ENCODE measurements at regions not wholly inside any gene's neighbourhood (a gene's known extent, or its start where the extent isn't known, plus 50 kb on each side); places are given as distances from the start of the nearest gene placed in this dataset.

DNA sequence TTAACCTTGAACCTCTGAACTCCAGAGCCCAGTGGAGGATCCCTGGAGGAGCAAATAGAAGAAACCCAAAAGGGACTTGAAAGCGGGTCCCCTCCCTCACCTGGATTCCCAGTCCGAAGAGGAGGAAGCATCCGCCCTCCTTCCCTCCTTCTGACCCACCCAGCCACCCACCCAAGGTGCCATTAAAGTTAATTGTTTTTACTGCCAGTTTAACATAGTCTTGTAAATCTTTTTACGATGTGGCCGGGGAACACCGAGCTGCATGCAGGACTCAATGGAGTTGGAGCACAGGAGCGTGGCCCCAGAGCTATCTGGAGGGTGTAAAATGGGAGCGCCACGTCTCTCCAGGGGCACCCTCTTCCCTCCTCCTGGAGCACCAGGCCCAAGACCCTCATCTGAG lies 49.9 kb upstream of the TBX3 start:
- Histone ChIP-seq H4K20me1 (ENCODE audit: insufficient read depth, low read length) (no peaks in the 10 kb centered on the region), H3K4me2 (ENCODE audit: low read length) (no peak overlapping the region), H2AFZ (ENCODE audit: low read length) (no peak overlapping the region), H3K27me3 (ENCODE audit: insufficient read depth, low read length) (no peaks in the 10 kb centered on the region), H3K27ac (ENCODE audit: low read depth, low read length, poor library complexity, severe bottlenecking) (no peak overlapping the region), H3K4me3 (ENCODE audit: low read depth, low read length, poor library complexity, severe bottlenecking) (no peak overlapping the region), H3K9me2 (ENCODE audit: low read depth, low read length) (no peaks in the 10 kb centered on the region), H3K79me2 (ENCODE audit: insufficient read depth, low read length) (no peaks in the 10 kb centered on the region), H3K9ac (ENCODE audit: low read length) (no peak overlapping the region), H3K9me3 (ENCODE audit: low read length) (no peaks in the 10 kb centered on the region), H3K4me1 (ENCODE audit: insufficient read depth, low read length, severe bottlenecking) (no peaks in the 10 kb centered on the region), H3K36me3 (ENCODE audit: insufficient read depth, low read length) (no peaks in the 10 kb centered on the region), H3F3A (ENCODE audit: insufficient read depth, low read length) (no peaks in the 10 kb centered on the region)
- TF ChIP-seq, protein P1, sequence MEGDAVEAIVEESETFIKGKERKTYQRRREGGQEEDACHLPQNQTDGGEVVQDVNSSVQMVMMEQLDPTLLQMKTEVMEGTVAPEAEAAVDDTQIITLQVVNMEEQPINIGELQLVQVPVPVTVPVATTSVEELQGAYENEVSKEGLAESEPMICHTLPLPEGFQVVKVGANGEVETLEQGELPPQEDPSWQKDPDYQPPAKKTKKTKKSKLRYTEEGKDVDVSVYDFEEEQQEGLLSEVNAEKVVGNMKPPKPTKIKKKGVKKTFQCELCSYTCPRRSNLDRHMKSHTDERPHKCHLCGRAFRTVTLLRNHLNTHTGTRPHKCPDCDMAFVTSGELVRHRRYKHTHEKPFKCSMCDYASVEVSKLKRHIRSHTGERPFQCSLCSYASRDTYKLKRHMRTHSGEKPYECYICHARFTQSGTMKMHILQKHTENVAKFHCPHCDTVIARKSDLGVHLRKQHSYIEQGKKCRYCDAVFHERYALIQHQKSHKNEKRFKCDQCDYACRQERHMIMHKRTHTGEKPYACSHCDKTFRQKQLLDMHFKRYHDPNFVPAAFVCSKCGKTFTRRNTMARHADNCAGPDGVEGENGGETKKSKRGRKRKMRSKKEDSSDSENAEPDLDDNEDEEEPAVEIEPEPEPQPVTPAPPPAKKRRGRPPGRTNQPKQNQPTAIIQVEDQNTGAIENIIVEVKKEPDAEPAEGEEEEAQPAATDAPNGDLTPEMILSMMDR (IDR thresholded peaks at IDR 0.05; ENCODE audit: low read length), result no peak
- TF ChIP-seq EZH2 (IDR thresholded peaks at IDR 0.05; ENCODE audit: borderline replicate concordance, low read length), result no peak

All from OCI-LY1 (cell line).